ENCODE measurements at regions not wholly inside any gene's neighbourhood (a gene's known extent, or its start where the extent isn't known, plus 50 kb on each side); places are given as distances from the start of the nearest gene placed in this dataset.

- no peak for DNase-seq (ENCODE audit: low read depth)
Measured at GRCh38 chr17:6940186-6940649, 55.6 kb upstream of the ALOX12 start.

DNA sequence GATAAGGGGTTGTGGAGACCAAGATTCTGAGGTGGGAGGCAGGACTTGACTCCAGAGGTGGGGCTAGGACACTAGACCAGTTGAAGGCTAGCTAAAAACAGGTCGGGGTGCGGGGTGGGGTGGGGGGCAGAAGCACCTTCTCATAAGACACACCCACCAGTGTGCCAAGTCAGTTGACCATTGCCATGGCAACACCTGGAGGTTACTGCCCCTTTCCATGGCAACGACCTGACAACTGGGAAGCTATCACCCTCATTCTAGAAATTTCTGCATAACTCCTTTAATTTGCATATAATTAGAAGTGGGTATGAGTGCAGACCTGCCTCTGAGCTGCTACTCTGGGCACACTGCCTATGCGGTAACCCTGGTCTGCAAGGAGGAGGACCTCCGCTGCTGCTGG is 53.9 kb upstream of the ALOX12 start:
- DNase-seq (ENCODE audit: low read depth), result no peak

GRCh38 chr17:6943406-6943805 is 52.4 kb upstream of the ALOX12 start:
- no peak for DNase-seq (ENCODE audit: low read depth)

Measured in activated T-cell treated with anti-CD3 and anti-CD28 coated beads for 1 hour (primary cell).